Embryonic facial prominence (tissue), 1 donor: ENCODE measurements at regions not wholly inside any gene's neighbourhood (a gene's known extent, or its start where the extent isn't known, plus 50 kb on each side); places are given as distances from the start of the nearest gene placed in this dataset.

Experiments
- DNase-seq: peaks from one replicate; pipeline ENCODE4 v3.0.0-alpha.2; 2016; ENCODE audit errors: extremely low spot score

GRCh38 chr3:23096041-23096440, 107.1 kb upstream of the UBE2E2 start:
- no peak for DNase-seq

- no peak for DNase-seq
Measured at GRCh38 chr3:23099021-23099420, 104.1 kb upstream of the UBE2E2 start.

GRCh38 chr3:23099677-23100076, 103.5 kb upstream of the UBE2E2 start:
- no peak for DNase-seq

DNA sequence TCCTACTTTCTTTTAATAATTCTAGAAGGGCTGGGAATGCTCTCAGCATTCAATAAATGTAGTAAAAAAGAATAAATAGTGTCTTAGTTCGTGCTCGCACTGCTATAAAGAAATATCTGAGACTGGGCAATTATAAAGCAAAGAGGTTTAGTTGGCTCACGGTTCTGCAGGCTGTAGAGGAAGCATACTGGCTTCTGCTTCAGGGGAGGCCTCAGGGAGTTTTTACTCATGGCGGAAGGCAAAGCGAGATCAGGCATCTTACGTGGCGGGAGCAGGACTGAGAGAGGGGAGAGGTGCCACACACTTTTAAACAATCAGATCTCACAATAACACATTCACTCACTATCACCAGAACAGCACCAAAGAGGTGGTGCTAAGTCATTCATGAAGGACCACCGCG, 103.0 kb upstream of the UBE2E2 start:
- no peak for DNase-seq

GRCh38 chr3:23103764-23104163, 99.4 kb upstream of the UBE2E2 start:
- DNase-seq: no peak

DNA sequence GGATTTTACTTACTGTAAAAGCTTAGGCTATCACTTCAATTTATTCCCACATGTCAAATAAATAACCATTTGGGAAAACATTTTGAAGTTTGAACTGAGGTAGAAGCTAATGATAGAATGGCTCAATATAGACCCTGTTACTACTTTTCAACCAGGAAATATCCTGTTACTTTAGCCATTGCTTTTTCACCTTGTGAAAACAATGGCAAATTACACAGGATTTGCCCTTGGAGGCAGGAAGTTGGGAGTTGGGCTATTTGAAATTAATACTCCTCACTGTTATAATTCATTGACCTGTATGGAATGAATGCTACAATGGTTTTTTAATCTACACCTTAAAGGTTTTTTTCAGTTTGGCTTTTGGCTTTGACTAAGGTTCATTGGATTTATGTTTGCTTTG, 98.1 kb upstream of the UBE2E2 start:
- DNase-seq: no peak

GRCh38 chr3:23106666-23107065, 96.5 kb upstream of the UBE2E2 start:
- DNase-seq: no peak

GRCh38 chr3:23107221-23107620, 95.9 kb upstream of the UBE2E2 start:
- no peak for DNase-seq

DNA sequence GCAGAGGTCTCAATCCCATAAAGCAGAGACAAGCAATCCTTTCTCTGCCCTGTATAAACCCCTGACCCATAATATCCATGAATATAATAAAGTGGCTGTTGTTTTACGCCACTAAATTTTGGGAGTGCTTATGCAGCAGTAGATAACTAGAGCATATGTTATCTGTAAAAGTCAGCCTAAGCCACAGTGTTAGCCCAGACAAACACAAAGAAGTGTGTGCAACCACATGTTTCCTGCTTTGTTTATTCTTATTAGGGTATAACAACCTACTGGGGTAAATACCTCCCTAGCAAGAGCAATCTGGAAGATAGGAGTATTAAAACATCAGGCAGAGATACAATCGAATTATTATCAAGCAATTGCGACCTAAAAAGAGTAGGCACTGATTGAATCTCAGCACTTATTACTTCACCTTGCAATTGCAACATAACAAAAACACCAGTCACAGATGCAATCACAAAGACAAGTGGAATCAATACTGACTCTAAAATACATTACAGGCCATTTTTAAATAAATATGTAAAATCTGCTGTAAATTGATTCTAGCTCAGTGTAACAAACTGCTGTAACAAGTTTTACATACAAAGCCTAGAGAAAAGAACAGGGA, 94.6 kb upstream of the UBE2E2 start:
- DNase-seq: no peak

GRCh38 chr3:23111286-23111685, 91.8 kb upstream of the UBE2E2 start:
- no peak for DNase-seq

GRCh38 chr3:23111797-23112196, 91.3 kb upstream of the UBE2E2 start:
- DNase-seq: no peak

DNA sequence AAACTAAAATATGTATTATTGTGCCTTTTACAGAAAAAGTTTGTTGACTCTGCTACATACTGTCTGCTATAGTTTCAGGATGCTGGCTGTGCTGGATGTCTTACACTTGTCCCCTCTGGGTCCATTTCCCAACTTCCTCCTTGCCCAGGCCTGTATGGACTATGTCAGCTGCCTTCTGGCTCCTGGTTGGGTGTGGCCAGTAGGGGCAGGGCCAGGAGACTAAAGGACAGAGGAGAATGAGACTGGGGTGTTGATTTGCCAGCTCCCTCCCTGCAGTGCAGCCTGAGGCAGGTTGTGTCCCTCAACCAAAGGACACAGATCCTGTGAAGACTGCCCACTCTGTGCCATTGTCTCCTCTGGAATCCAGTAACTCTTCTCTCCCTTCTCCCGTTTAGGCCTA, 90.6 kb upstream of the UBE2E2 start:
- no peak for DNase-seq

DNA sequence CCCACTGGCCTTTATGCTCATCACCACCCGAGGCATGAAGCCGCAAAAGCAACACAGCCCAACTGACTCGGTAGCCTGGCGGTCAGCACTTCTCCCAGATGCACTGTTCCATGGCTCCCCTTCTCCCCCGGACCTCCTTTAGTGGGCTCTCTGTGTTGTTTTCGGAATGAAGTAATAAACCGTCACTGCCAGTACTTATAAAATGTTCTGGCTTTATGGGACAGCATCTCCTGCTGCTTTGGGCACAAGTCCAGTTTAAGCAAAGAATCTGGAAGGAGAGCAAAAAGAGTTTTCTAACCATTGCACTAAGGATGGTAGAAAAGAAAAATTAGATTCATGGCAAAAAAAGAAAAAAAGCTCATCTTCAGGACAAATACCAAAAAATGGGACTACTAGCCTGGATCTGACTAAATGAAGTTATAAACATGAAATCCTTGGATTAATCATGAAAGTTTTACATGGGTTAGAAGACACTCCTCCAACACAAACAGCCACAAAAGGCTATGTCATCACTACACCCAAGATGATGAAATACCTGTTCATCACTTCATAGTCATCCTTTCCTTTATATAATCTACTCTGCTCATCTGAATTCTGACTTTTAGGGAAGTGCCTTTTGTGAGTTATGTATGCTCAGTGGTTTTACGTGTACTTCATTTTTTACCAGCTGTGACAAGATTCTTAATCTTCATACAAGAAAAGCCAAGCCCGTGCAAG, 89.5 kb upstream of the UBE2E2 start:
- peak; percentile 19 for DNase-seq

GRCh38 chr3:23114432-23114831, 88.7 kb upstream of the UBE2E2 start:
- no peak for DNase-seq

DNA sequence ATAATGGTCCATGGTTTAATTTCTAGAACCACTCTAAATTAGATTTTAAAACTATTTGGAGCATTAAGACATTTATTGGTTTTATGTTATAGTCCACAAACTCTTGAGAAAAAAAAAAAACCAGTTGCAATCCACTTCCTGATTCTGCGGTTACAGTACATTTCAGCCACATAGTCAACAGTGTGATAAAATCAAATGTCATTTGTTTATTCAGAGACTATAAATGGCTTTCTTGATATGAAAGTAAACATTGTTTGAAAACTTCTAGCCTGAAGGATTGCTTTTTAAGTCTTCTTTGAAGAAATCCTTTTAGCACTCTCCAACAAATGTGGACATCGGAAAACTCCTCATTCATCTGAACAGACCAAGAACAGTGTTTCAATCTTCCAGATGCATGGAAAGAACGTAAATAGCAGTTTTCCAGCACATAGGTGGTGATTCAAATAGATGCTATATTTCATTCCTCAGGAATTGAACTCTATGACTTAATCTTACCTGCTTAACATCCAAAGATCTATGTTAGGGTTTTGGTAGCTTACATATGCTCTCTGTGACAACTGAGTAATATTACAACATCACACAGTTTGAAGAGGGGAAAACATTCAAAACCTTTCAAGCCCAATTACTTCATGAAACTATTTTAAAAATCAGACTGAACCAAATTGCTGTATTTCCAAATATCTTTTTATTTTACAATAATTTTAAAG, 87.8 kb upstream of the UBE2E2 start:
- DNase-seq: no peak

DNA sequence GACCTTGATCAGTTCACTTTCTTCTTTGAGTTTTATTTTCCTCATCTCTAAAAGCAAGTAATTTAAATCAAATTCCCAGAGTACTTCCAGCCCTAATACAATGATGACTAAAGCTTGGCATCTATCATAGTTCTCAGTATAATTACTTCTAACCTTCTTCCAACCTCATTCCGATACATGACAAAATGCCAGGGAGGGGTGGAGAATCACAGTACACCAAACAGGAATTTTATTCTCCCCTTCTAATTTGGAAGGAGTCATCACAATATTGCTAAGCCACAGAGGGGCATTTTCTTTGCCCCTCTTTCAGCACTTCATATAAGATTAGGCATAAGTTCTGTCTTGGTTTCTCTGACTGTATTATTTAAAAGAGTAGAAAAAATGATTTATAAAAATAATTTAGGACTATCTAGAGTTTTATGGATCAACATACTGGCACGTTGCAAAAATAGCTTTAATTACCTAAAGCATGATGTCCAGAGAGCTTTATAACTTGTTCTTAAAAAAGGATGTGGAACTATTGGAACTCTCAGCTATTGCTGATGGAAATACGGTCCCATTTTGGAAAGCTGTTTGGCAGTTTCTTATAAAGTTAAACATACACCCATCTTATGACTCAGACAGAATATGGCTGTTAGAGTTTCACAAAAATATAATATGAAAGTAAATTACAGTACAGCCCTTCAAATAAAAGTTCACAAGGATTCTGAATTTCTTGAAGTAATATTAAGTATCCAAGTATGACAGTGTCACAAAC, 86.9 kb upstream of the UBE2E2 start:
- no peak for DNase-seq

GRCh38 chr3:23117856-23118255, 85.3 kb upstream of the UBE2E2 start:
- no peak for DNase-seq

DNA sequence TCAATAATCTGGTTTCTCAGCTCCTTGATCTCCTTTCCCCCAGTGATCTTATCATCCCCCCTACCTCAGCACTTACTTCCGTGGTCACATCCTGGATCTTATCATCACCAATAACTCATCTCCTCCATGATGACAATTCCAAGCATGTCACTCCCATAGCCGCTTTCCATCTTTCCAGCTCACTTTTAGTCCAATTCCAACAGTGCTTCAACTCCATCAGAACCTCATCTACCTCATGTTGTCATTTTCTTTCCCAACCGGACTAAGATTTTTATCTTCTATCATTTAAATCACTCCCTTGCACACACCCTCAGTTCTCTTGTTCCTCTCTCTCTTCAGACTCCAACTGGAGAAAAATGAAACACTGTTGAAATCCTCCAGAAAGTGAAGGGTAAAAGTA, 75.9 kb upstream of the UBE2E2 start:
- DNase-seq: no peak

- DNase-seq: no peak
Measured at GRCh38 chr3:23128655-23129054, 74.5 kb upstream of the UBE2E2 start.

- no peak for DNase-seq
Measured at GRCh38 chr3:23129117-23129516, 74.0 kb upstream of the UBE2E2 start.

DNA sequence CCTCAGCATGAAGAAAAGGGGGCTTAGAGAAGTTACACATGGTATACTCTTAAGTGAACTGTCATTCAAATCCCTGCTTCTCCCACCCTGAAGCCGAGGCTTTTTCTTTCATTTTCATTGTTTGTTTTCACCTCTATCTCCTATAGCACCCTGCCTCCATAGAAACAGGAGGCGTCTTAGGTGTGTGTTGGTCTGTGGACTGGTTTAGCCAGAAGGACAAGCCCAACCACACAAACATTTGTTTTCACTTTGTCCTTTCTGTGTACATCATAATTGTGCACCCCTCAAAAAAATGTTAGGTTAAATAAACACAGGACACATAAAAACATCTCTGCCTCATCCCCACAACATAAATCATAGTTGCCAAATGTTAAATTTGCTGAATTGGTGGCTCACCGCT, 73.3 kb upstream of the UBE2E2 start:
- peak; percentile 28 for DNase-seq

DNA sequence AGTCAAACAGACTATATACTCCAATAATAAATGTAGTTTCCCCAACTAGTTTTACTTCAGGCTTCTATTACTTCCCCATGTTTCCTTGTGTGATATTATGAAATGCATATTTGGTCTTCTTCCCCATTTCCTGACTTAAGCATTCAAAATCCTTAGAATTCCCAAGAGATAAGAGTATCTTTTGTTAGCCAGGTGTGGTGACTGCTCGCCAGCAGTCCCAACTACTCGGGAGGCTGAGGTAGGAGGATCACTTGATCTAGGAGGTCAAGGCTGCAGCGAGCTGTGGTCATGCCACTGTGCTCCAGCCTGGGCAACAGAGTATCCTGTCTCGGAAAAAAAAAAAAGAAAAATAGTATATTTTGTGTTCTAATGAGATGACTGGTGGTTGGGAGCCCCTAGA, 72.7 kb upstream of the UBE2E2 start:
- DNase-seq: no peak
